Right ventricle myocardium inferior (tissue), 1 donor: ENCODE measurements at regions not wholly inside any gene's neighbourhood (a gene's known extent, or its start where the extent isn't known, plus 50 kb on each side); places are given as distances from the start of the nearest gene placed in this dataset.

Source experiments
- ATAC-seq: fragments of 200-7000 bp; cut with Tn5 transposase; one replicate; pipeline ENCODE4 v1.9.1; 2020; ENCODE audit warnings: mild to moderate bottlenecking, moderate library complexity
- DNase-seq: peaks from one replicate; pipeline ENCODE4 v3.0.0; 2021; ENCODE audit errors: missing footprints
- intact Hi-C: fragments of 100-400 bp; cut with DNase I; formaldehyde crosslinking; loops from one replicate; pipeline ENCODE4 v1.11.0; 2022
- donor health status: DM: no; HTN: yes; CAD: no; lungs with severe emphysema.

DNA sequence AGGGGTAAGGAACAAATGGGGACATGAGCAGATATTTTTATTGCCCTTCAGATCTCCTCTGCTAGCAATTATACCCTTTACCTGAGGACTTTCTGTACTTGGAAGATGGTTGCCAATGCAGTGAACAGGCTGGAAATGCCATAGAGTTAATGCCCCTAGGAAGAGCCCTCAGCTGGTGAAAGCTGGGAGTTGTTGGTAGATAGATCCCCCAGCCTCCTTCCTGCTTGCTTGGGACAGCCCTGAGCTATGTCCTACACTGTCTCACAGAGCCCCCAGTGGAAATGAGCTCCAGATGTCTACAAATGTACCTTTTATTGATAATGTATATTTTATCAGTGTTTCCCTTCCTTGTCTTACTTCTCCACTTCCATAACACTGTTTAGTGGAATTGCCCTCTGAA is 87.6 kb upstream of the PAK5 start:
- intact Hi-C loops: no loop called here
- no peak for ATAC-seq
- DNase-seq: no peak

DNA sequence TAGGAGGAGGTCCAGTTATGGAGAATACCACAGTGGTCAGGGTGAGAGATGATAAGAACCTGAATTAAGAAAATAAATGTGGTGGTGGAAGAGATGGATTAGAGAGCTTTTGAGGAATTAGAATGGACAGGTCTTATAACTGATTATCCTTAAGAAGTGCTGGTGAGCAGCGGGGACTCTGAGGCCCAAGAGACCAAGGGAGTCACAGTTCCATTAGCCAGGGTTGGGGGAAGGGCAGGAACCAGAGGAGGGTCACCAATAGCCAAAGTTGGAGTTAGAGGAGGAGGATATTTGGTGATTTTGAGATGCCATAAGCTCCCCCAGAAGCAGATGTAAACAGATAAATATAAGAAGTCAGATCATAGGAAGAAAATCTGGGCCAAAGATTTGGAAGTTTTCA is 87.1 kb upstream of the PAK5 start:
- intact Hi-C loops: no loop called here
- ATAC-seq: no peak

DNA sequence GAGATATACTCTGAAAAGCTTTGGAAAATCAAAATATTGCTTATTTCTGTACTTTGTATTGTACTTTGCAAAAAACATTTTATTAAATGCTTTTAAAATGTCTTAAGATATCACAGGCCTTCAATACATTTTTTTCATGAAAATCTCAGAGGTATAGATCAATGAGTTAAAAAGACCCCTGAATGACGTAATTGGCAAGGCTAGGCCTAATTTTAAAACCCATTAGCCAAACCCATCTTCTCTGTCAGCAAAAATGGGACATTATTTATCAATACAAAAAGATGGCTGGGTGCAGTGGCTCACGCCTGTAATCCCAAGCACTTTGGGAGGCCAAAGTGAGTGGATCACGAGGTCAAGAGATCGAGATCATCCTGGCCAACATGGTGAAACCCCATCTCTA is 84.8 kb upstream of the PAK5 start:
- ATAC-seq (no peak), DNase-seq (no peak)
- intact Hi-C loops: no loop called here

More for the DNA sequence above, 87.1 kb upstream of the PAK5 start:
- peak; percentile 51 for DNase-seq

DNA sequence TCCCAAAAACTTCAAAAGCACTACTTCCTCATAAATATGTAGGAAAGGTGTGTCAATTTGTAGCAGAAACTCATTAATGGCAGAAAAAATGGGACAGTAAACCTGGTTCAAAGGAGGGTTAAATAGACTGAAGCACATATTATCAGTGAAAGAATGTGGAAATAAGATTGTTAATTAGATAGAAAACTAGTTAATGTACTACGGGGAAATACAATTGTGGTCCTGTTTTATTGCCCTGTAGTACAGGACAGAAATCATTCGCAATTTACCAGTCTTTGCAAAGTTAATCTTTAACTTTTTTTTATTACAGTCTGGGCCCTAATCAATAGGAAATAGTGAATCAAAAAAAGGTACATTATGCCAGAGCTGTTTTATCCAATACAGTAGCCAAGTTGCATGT is 82.0 kb upstream of the PAK5 start:
- no peak for ATAC-seq
- intact Hi-C loops: no loop called here

DNA sequence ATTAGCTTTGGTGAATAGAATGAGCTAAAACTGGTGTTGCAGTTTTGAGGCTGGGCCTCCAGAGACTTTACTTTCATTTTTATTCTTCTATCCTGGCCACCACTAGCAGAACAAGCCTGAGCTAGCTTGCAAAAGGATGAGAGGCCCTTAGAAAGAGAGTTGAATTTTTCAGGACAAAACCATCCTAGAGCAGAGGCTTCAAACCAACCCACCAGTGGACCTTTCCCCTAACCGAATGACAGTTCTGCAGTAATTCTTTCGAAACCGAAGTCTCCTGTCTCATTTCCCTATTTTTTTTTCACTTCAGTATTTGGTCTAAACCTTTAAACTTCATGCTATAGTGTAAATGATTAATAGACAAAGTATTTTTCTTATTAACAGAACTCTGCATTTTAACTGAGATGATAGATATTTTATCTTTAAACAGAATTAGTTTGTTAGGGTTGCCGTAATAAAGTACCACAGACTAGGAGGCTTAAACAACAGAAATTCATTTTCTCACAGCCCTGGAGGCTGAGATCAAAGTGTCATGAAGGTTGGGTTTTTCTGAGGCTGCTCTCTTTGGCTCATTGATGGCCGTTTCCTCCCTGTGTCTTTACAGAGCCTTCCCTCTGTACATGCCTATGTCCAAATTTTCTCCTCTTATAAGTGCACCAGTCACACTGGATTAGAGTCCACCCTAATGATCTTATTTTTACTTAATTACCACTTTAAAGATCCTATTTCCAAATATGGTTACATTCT is 80.6 kb upstream of the PAK5 start:
- DNase-seq: no peak
- intact Hi-C loops: no loop called here

More for the DNA sequence above, 82.0 kb upstream of the PAK5 start:
- no peak for DNase-seq

DNA sequence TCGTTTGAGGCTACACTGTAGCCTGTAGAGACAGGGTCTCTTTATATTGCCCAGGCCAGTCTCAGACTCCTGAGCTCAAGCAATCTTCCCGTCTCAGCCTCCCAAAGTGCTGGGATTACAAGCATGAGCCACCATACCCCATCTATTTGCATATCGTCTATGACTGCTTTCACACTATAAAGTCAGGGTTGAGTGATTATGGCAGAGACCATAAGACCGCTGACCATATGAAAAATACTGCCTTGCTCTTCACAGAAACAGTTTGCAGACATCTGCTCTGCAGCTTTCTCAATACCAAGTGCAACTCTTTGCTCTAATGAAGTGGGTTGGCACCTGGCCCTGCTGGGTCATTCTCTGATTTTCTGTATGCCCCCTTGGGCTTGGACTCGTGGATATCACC is 79.5 kb upstream of the PAK5 start:
- intact Hi-C loops: no loop called here
- ATAC-seq (no peak), DNase-seq (no peak)

More for the DNA sequence above, 80.6 kb upstream of the PAK5 start:
- ATAC-seq: no peak

DNA sequence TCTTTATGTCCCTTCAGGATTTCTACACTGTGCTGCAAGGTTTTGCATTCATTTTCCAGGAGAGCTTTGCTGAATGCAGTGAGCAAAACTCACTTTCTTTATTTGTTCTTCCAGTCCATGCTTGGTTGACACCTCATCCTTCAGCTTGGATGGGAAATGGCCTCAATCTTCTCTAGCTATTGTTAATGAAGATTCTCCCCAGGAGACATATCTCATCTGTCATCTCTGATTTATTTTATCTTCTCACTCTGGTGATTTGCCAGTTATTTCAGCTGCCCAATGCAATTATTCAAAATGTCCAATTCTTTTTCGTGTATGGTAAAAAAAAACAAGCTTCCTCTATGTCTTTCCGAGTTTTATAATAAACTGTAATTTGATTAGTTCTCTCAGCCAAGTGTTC is 77.9 kb upstream of the PAK5 start:
- DNase-seq (no peak), ATAC-seq (no peak)
- intact Hi-C loops: no loop called here

DNA sequence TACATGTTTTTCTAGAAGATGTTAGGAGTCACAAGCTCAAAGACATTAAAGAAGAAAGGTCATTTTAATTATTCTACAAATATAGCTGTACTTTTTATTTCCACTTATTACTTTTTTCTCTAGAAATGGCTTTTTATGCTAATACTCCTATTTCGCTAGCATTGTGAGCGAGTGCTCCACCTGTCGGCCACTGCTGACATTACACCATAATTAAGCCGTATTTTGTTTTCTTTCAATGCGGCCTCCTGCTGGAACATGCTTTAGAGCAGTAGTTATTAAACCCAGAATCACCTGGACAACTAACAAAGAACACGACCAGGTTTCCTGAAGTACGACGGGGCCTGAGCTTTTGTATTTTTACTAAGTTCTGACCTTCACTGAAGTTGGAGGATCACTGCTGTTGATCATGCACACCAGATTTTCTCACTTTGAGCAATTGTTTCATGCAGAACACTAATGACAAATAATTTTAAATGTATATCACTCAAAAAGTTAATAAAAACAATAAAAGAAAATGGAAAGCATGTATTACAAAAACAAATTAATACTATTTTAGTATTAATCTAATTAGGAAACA is 74.1 kb upstream of the PAK5 start:
- intact Hi-C loops: loop anchor here (5.0 kb wide), 1 partner anchor 296 kb away; no protein-coding TSS in a partner anchor
- ATAC-seq: no peak

DNA sequence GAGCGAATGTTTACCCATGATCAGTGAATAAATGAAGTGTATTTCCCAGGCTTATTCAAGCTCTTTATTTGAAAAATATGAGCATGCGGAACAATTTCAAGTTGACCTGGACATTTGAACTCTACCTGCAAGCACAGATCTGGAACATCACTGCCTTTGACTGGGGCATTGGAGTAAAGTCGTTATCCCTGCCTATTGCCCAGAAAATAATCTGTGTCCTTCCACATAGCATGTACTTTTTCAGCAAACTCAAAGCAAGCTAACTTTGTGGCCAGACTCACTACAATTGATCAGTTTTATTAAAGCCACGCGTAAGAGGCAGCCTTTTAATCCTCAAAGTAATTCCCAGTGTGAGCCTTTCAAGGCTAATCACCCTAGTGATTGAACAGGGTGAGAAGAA is 73.4 kb upstream of the PAK5 start:
- intact Hi-C loops: loop anchor here (5.0 kb wide), 1 partner anchor 295 kb away; no protein-coding TSS in a partner anchor
- ATAC-seq: no peak
- no peak for DNase-seq

More for the DNA sequence above, 74.1 kb upstream of the PAK5 start:
- DNase-seq: no peak

DNA sequence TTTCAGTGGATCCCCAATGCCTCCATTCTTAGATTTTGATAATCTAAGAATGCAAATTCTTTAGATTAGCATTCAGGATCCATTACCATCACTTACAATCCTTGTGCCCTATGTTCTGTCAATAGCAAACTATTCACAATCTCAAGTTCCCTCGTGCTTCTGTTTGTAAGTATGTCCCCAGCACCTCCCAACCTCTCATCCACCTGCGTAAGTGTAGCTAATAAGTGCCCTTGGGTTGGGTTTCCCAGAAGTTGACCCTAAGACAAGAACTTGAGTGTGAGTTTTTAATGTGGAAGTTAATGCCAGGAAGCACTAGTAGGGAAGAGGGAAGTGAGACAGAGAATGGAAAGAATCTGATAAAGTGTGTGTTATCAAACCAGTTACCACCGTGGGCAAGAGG is 72.6 kb upstream of the PAK5 start:
- intact Hi-C loops: loop anchor here (5.0 kb wide), 1 partner anchor 294 kb away; no protein-coding TSS in a partner anchor
- ATAC-seq (no peak), DNase-seq (no peak)

DNA sequence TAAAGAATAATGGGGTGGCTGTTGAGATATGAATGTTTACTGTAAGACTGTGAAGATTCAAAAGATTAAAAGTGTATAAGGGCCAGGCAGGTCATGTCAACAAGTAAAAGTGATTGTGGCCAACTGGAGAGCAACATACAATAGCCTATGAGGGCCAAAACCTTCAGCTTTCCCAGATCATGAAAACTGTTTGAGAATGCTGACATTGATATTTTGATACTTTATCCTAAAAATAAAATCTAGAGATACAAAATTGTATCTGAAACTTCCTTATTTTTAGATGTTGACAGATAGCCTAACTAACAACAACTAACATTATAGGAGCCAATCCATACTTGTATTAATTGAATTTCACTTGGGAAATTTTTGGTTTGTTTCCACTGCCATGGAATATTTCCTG is 70.3 kb upstream of the PAK5 start:
- intact Hi-C loops: no loop called here
- no peak for ATAC-seq

DNA sequence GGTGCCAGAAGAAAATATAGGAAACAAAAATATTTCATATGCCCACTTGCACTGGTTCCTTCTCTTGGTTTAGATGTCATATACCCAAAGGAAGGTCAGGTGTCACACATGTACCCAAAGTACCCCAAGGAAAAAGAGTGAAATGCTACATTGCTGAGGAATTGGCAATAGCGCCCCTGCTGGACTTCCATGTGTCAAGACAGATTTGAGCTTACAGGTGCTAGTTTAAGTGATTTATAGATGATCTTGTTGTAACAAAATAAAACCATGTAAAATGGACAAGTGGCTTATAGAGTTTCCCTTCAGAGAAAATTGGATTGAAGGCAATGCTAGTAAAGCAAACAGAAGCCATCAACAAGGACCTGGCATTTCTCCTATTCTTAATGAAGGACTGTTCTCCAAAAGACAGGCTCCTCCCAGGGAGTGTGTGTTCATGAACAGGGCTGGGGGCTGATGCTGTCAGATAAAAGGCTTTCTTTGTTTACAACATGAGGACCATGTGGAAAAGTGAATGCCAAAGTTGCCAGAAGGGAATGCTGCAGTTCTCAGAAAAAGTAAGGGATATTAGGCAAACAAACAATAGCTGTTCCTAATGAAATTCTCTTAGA is 64.3 kb upstream of the PAK5 start:
- DNase-seq: no peak
- ATAC-seq: no peak
- intact Hi-C loops: no loop called here

More for the DNA sequence above, 70.3 kb upstream of the PAK5 start:
- no peak for DNase-seq

DNA sequence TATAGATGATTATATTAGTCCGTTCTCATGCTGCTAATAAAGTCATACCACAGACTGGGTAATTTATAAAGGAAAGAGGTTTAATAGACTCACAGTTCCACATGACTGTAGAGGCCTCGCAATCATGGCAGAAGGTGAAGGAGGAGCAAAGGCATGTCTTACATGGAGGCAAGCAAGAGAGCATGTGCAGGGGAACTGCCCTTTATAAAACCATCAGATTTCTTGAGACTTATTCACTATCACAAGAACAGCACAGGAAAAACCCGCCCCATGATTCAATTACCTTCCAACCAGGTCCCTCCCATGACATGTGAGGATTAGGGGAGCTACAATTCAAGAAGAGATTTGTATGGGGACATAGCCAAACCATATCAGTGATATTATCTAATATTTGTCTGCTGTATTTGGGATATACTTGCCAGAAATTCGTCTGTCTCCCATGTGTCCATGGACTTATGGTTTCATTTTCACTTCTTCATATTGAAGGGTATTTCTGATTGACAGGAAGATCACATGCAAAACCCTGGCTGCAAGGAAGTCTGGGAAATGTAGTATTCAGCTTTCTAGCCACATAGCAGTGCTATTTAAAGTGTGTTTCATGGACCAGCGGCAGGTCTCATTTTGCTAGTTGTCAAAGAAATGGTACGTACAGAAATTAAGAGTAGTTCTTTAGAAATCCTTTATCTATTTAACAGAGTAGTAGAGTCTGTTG is 50.5 kb upstream of the PAK5 start:
- intact Hi-C loops: no loop called here
- DNase-seq (no peak), ATAC-seq (no peak)
